HCT116 (cell line): ENCODE measurements at regions not wholly inside any gene's neighbourhood (a gene's known extent, or its start where the extent isn't known, plus 50 kb on each side); places are given as distances from the start of the nearest gene placed in this dataset.

Experiments used
- ATAC-seq: fragments of 200-7000 bp; cut with Tn5 transposase; 2 replicates; pipeline ENCODE4 v1.9.1; 2020; ENCODE audit warnings: mild to moderate bottlenecking, moderate library complexity
- BruUV-seq: library from RNA; stranded (reverse); fragments of 400-500 nt; replicated peaks from 2 replicates; lab custom pipeline; 2021; lab: Mats Ljungman, UMichigan
- CTCF ChIA-PET: fragments of 300-600 bp; sonication (Branson Sonifier 250); formaldehyde crosslinking; loops from one replicate; lab custom pipeline; 2021; ENCODE audit warnings: antibody characterized with exemption; lab: Charles Lee
- POLR2A ChIA-PET: fragments of 300-600, 350-600 bp; sonication (Branson Sonifier 250); formaldehyde crosslinking; loops from one replicate; lab custom pipeline; 2021; ENCODE audit warnings: antibody characterized with exemption; lab: Charles Lee
- RAD21 ChIA-PET, 2 experiments: fragments of 300-600 bp; sonication (Branson Sonifier 250); formaldehyde crosslinking; loops; one replicate each; lab custom pipeline; 2023; ENCODE audit warnings: low total read pairs in 2 of 2; ENCODE audit not compliant: uncharacterized antibody in 2 of 2, unreplicated experiment in 2 of 2, low non-redundant PET in 1 of 2; lab: Charles Lee
- DNase-seq: peaks from one replicate; pipeline ENCODE4 v3.0.0-alpha.2; 2010; ENCODE audit warnings: low read depth, low spot score
- H2AFZ ChIP-seq: fragments of 200-600 bp; shearing (Covaris generic), sonication (generic); 2 replicates; pipeline ENCODE4 v1.6.1; 2017; ENCODE audit warnings: low read depth, mixed run types, mixed read lengths, antibody characterized with exemption, low read length; ENCODE audit not compliant: poor library complexity, severe bottlenecking
- H3K27ac ChIP-seq: 2 replicates; pipeline ENCODE4 v1.5.1; 2012; ENCODE audit warnings: low read depth, low read length
- H3K27me3 ChIP-seq: fragments of 200-600 bp; sonication (generic); 2 replicates; pipeline ENCODE4 v1.6.1; 2016; ENCODE audit warnings: mixed run types, low read length, mixed read lengths; ENCODE audit not compliant: insufficient read depth
- H3K36me3 ChIP-seq, 2 experiments: fragments of 200-500 bp in 1 of 2; fragments of 200-600 bp in 1 of 2; sonication (Bioruptor generic) in 1 of 2; sonication (generic) in 1 of 2; 2 replicates each; pipeline versions ENCODE4 v1.5.1 to v1.6.1; 2014 to 2016; ENCODE audit warnings: low read length in 2 of 2, inconsistent platforms in 1 of 2, mixed read lengths in 1 of 2, mixed run types in 1 of 2; ENCODE audit not compliant: insufficient read depth in 2 of 2, control insufficient read depth in 1 of 2
- H3K4me1 ChIP-seq, 2 experiments: fragments of 200-600 bp in 1 of 2; sonication (generic) in 1 of 2; 2 replicates each; pipeline versions ENCODE4 v1.5.1 to v1.6.1; 2012 to 2017; ENCODE audit warnings: low read length in 2 of 2, inconsistent platforms in 1 of 2, mild to moderate bottlenecking in 1 of 2, mixed read lengths in 1 of 2, mixed run types in 1 of 2, moderate library complexity in 1 of 2; ENCODE audit not compliant: insufficient read depth in 2 of 2, control insufficient read depth in 1 of 2
- H3K4me2 ChIP-seq: fragments of 200-600 bp; sonication (generic); 2 replicates; pipeline ENCODE4 v1.6.1; 2017; ENCODE audit warnings: mixed run types, low read length, mixed read lengths
- H3K4me3 ChIP-seq, 2 experiments: fragments of 200-600 bp in 1 of 2; sonication (generic) in 1 of 2; replicated peaks in 1 of 2; 2 replicates each; pipeline ENCODE4 v1.5.1; 2011 to 2016; ENCODE audit warnings: low read length in 2 of 2, control low read depth in 1 of 2, low read depth in 1 of 2, mild to moderate bottlenecking in 1 of 2, mixed read lengths in 1 of 2, mixed run types in 1 of 2
- H3K79me2 ChIP-seq: fragments of 200-600 bp; sonication (generic); 2 replicates; pipeline ENCODE4 v1.6.1; 2017; ENCODE audit warnings: mild to moderate bottlenecking, mixed run types, low read length, moderate library complexity, mixed read lengths; ENCODE audit not compliant: insufficient read depth
- H3K9ac ChIP-seq: fragments of 200-600 bp; sonication (generic); 2 replicates; pipeline ENCODE4 v1.6.1; 2016; ENCODE audit warnings: low read length, mixed read lengths
- H3K9me2 ChIP-seq: fragments of 200-600 bp; sonication (generic), shearing (Covaris generic); 2 replicates; pipeline ENCODE4 v1.6.1; 2017; ENCODE audit warnings: mixed run types, mild to moderate bottlenecking, moderate library complexity; ENCODE audit not compliant: insufficient read depth
- H3K9me3 ChIP-seq, 2 experiments: fragments of 200-500 bp in 1 of 2; fragments of 200-600 bp in 1 of 2; sonication (Bioruptor generic) in 1 of 2; sonication (generic) in 1 of 2; 2 replicates each; pipeline ENCODE4 v1.6.1; 2014 to 2017; ENCODE audit warnings: low read length in 2 of 2, mixed read lengths in 2 of 2, inconsistent platforms in 1 of 2, low read depth in 1 of 2, mild to moderate bottlenecking in 1 of 2, mixed run types in 1 of 2, moderate library complexity in 1 of 2; ENCODE audit not compliant: control insufficient read depth in 1 of 2, insufficient read depth in 1 of 2
- H4K20me1 ChIP-seq: fragments of 200-600 bp; sonication (generic), shearing (Covaris generic); 2 replicates; pipeline ENCODE4 v1.6.1; 2017; ENCODE audit warnings: mixed run types, mild to moderate bottlenecking, moderate library complexity; ENCODE audit not compliant: insufficient read depth
- CBX3 ChIP-seq: IDR thresholded peaks from 2 replicates; pipeline ENCODE4 v1.6.1; 2012; ENCODE audit warnings: low read depth
- CEBPB ChIP-seq: IDR thresholded peaks from 2 replicates; pipeline ENCODE4 v1.6.1; 2012; ENCODE audit warnings: low read depth
- ELF1 ChIP-seq: IDR thresholded peaks from 2 replicates; pipeline ENCODE4 v1.6.1; 2012; ENCODE audit warnings: low read depth, borderline replicate concordance
- FOSL1 ChIP-seq: IDR thresholded peaks from 2 replicates; pipeline ENCODE4 v1.6.1; 2012; ENCODE audit warnings: low read depth
- POLR2A ChIP-seq: IDR thresholded peaks from 2 replicates; pipeline ENCODE4 v1.7.0; 2011; ENCODE audit warnings: borderline replicate concordance; ENCODE audit not compliant: insufficient read depth, insufficient read length; ENCODE audit errors: extremely low read depth
- POLR2AphosphoS5 ChIP-seq: IDR thresholded peaks from 2 replicates; pipeline ENCODE4 v1.6.1; 2011; ENCODE audit warnings: mild to moderate bottlenecking, low read depth, low read length, moderate library complexity
- SP1 ChIP-seq: IDR thresholded peaks from 2 replicates; pipeline ENCODE4 v1.6.1; 2012; ENCODE audit warnings: low read depth
- TCF7L2 ChIP-seq: IDR thresholded peaks from 2 replicates; pipeline ENCODE4 v1.7.0; 2011; ENCODE audit warnings: borderline replicate concordance, inconsistent platforms; ENCODE audit not compliant: insufficient read depth, insufficient read length; ENCODE audit errors: extremely low read depth
- YY1 ChIP-seq: IDR thresholded peaks from 2 replicates; pipeline ENCODE4 v1.6.1; 2011; ENCODE audit warnings: low read length, low read depth, moderate library complexity, mild to moderate bottlenecking; ENCODE audit not compliant: insufficient replicate concordance; ENCODE audit errors: extremely low read depth
- intact Hi-C: fragments of 100-400 bp; cut with micrococcal nuclease; formaldehyde crosslinking; loops from 2 replicates; pipeline ENCODE4 v1.10.0; 2022
- TF ChIP-seq, protein P1 (sequence below): IDR thresholded peaks from 2 replicates; pipeline ENCODE4 v1.6.1; 2012
- TF ChIP-seq, protein P2 (sequence below): IDR thresholded peaks from 2 replicates; pipeline ENCODE4 v1.6.1; 2012
- TF ChIP-seq, protein P3 (sequence below): IDR thresholded peaks from 2 replicates; pipeline ENCODE4 v1.6.1; 2011; ENCODE audit warnings: mild to moderate bottlenecking, low read length, moderate library complexity; ENCODE audit not compliant: insufficient replicate concordance; ENCODE audit errors: extremely low read depth
- TF ChIP-seq, protein P4 (sequence below), 3 experiments: fragments of 200-600 bp in 1 of 3; sonication (generic) in 1 of 3; IDR thresholded peaks in 2 of 3; conservative IDR thresholded peaks in 1 of 3; 2 replicates each; pipeline ENCODE4 v1.5.1; 2012 to 2017; ENCODE audit warnings: low read depth in 2 of 3, low read length in 2 of 3, antibody characterized with exemption in 1 of 3, borderline replicate concordance in 1 of 3, control low read depth in 1 of 3, mild to moderate bottlenecking in 1 of 3, mixed read lengths in 1 of 3, mixed run types in 1 of 3, moderate library complexity in 1 of 3; ENCODE audit not compliant: insufficient read depth in 1 of 3

DNA sequence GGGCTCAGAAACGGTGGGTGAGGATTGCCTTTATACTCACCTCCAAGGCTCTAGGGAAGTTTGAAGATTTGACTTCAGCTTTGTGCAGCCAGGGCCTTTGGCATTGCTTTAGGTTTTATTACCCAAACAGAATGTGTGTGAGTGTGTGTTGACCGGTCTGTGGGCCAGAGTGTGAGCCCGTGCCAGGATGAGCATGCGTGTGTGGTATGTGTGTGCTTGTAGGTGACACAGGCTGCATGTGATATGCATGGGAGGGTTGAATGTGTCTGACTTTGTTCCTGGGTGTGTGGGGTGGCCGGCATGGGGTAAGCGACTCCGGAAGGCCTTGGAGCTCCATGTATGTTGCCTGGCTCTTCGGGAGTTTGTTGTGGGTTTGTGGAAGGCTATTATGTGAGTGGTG lies 160.5 kb downstream of the FOXD2 start:
- RAD21 ChIA-PET, result no interaction called here
- Histone ChIP-seq H3K27ac (no peak overlapping the region), H3K36me3 (no peaks in the 10 kb centered on the region), H4K20me1 (no peaks in the 10 kb centered on the region), H3K9me3 (no peaks in the 10 kb centered on the region), H2AFZ (no peak overlapping the region), H3K4me1 (no peaks in the 10 kb centered on the region), H3K27me3 (no peaks in the 10 kb centered on the region), H3K4me2 (no peak overlapping the region), H3K9ac (no peak overlapping the region), H3K4me3 (no peak overlapping the region), H3K9me2 (no peaks in the 10 kb centered on the region), H3K79me2 (no peaks in the 10 kb centered on the region)
- POLR2A ChIA-PET, result no interaction called here
- DNase-seq, result no peak
- no peak for ATAC-seq
- TF ChIP-seq POLR2AphosphoS5, result no peak
- TF ChIP-seq, protein P1, sequence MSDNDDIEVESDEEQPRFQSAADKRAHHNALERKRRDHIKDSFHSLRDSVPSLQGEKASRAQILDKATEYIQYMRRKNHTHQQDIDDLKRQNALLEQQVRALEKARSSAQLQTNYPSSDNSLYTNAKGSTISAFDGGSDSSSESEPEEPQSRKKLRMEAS, result no peak
- TF ChIP-seq, protein P2, sequence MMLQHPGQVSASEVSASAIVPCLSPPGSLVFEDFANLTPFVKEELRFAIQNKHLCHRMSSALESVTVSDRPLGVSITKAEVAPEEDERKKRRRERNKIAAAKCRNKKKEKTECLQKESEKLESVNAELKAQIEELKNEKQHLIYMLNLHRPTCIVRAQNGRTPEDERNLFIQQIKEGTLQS, result no peak
- TF ChIP-seq SP1, result no peak
- no peak for TF ChIP-seq POLR2A
- TF ChIP-seq, protein P3, sequence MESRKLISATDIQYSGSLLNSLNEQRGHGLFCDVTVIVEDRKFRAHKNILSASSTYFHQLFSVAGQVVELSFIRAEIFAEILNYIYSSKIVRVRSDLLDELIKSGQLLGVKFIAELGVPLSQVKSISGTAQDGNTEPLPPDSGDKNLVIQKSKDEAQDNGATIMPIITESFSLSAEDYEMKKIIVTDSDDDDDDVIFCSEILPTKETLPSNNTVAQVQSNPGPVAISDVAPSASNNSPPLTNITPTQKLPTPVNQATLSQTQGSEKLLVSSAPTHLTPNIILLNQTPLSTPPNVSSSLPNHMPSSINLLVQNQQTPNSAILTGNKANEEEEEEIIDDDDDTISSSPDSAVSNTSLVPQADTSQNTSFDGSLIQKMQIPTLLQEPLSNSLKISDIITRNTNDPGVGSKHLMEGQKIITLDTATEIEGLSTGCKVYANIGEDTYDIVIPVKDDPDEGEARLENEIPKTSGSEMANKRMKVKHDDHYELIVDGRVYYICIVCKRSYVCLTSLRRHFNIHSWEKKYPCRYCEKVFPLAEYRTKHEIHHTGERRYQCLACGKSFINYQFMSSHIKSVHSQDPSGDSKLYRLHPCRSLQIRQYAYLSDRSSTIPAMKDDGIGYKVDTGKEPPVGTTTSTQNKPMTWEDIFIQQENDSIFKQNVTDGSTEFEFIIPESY, result no peak
- TF ChIP-seq ELF1, result no peak
- TF ChIP-seq YY1, result no peak
- no peak for TF ChIP-seq TCF7L2
- no peak for TF ChIP-seq CBX3
- TF ChIP-seq, protein P4, sequence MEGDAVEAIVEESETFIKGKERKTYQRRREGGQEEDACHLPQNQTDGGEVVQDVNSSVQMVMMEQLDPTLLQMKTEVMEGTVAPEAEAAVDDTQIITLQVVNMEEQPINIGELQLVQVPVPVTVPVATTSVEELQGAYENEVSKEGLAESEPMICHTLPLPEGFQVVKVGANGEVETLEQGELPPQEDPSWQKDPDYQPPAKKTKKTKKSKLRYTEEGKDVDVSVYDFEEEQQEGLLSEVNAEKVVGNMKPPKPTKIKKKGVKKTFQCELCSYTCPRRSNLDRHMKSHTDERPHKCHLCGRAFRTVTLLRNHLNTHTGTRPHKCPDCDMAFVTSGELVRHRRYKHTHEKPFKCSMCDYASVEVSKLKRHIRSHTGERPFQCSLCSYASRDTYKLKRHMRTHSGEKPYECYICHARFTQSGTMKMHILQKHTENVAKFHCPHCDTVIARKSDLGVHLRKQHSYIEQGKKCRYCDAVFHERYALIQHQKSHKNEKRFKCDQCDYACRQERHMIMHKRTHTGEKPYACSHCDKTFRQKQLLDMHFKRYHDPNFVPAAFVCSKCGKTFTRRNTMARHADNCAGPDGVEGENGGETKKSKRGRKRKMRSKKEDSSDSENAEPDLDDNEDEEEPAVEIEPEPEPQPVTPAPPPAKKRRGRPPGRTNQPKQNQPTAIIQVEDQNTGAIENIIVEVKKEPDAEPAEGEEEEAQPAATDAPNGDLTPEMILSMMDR (IDR thresholded peaks at IDR 0.05 in 2 of 3, conservative IDR thresholded peaks at IDR 0.05 in 1 of 3; ENCODE audit: borderline replicate concordance in 1 of 3, insufficient read depth in 1 of 3, low read depth in 2 of 3, low read length in 2 of 3), result no peak
- TF ChIP-seq CEBPB, result no peak
- TF ChIP-seq FOSL1, result no peak
- intact Hi-C loops, result no loop called here
- CTCF ChIA-PET, result no interaction called here
- no TSS peak for BruUV-seq
